GM21723 (cell line): ENCODE measurements at regions not wholly inside any gene's neighbourhood (a gene's known extent, or its start where the extent isn't known, plus 50 kb on each side); places are given as distances from the start of the nearest gene placed in this dataset.
"Not testable (repeated sequence)": the region's sequence is repeated elsewhere in the genome, so short reads cannot be mapped to it uniquely, and the experiment has no call there.

Experiments
- ATAC-seq: cut with Tn5 transposase; IDR thresholded peaks from one replicate; pipeline ENCODE4 v1.9.1; 2021; ENCODE audit warnings: mild to moderate bottlenecking, moderate library complexity; ENCODE audit not compliant: unreplicated experiment

GRCh38 chr1:60251426-60251825 is 177.9 kb upstream of the C1orf87 start:
- ATAC-seq = no peak

DNA sequence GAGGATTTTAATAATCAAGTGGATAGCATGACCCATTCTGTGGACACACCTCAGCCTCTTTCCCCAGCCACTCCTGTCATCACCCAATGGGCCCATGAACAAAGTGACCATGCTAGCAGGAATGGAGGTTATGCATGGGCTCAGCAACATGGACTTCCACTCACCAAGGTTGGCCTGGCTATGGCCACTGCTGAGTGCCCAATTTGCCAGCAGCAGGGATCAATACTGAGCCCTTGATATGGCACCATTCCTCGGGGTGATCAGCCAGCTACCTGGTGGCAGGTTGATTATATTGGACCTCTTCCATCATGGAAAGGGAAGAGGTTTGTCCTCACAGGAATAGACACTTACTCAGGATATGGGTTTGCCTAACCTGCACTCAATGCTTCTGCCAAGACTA is 173.9 kb upstream of the C1orf87 start:
- ATAC-seq = not testable (repeated sequence)

GRCh38 chr1:60245324-60245723 is 171.8 kb upstream of the C1orf87 start:
- no peak for ATAC-seq

- no peak for ATAC-seq
Observed at GRCh38 chr1:60244906-60245305, 171.3 kb upstream of the C1orf87 start.

GRCh38 chr1:60235275-60235674 is 161.7 kb upstream of the C1orf87 start:
- ATAC-seq = no peak

- no peak for ATAC-seq
Observed at GRCh38 chr1:60234776-60235175, 161.2 kb upstream of the C1orf87 start.

DNA sequence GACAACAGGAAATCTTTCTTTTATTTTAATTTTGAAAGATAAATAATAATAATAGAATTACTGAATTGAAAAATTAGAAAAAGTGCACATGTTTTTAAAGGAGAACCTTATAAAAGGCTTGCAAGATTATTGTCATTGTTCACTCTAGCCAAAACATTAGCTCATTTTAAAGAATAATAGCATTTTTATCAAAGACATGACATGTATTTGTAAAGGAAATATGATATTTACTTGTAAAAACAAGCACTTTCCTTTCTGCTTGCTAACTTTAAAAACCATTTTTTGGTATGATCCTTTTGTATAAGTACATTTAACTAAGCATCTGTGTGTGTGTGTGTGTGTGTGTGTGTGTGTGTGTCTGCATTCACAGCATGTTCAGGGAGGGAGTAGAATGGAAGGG is 156.3 kb upstream of the C1orf87 start:
- ATAC-seq = no peak

DNA sequence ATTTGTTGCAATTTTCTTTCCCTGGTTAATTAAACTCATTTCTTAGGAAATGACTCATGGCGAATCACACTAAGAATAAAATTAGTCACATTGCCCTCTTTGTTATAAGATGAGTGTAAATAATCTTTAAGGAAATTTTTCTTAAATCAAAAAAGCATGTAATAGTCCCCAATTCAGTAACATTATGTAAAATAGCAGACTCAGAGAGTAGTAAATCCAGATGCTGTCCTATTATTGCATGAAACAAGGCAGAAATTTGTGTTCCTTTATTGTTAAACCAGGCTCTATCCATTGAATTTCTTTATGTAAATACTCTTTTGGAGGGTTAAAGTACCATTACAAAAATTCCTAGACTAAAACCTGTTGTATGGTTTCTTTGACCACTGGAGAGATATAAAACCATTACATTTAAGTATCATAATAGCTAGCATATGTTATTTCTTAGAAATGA is 154.5 kb upstream of the C1orf87 start:
- no peak for ATAC-seq

- no peak for ATAC-seq
Observed at GRCh38 chr1:60227601-60228000, 154.0 kb upstream of the C1orf87 start.

DNA sequence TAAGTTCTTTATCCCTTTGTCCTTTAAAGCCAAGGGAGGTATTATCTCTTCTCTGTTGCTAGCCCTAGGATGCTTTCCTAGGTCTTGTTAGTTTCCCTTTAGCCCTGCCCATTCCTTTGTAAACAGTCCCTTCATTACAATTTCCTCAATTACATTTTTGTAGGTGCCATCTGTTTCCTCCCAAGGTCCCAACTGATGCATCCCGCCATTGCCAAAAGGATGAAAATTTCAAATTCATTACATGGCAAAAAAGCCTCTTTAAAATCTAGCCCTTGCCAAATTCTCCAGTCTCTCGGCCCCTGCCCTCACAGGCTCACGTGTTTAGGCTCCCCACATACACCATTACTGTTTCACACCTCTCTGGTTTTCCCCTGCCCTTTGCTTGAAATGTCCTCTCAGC is 151.9 kb upstream of the C1orf87 start:
- ATAC-seq = no peak

GRCh38 chr1:60224523-60224922 is 151.0 kb upstream of the C1orf87 start:
- ATAC-seq = no peak

GRCh38 chr1:60223158-60223557 is 149.6 kb upstream of the C1orf87 start:
- no peak for ATAC-seq

GRCh38 chr1:60222360-60223115 is 149.0 kb upstream of the C1orf87 start:
- ATAC-seq = no peak

DNA sequence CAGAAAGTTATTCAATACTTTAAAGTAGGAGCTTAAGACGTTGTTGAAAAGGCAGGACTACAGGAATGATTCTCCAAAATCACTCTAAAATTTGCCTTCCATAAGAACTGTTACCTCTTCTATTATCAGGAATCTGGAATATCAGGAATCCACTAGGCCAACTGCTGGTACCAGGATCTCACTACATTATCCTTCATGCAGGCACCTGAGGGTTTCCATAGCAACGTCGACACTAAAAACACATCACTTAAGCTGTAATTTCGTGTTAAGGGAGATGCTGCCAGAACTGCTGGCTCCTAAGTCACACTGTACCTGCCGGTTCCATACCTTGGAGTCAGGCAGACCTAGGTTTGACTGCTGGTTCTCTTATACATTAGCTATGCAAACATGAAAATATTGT is 139.7 kb upstream of the C1orf87 start:
- ATAC-seq = no peak

GRCh38 chr1:60196026-60196425 is 122.5 kb upstream of the C1orf87 start:
- ATAC-seq = no peak

- no peak for ATAC-seq
Observed at GRCh38 chr1:60185684-60186083, 112.1 kb upstream of the C1orf87 start.

- ATAC-seq = no peak
Observed at GRCh38 chr1:60184521-60184920, 111.0 kb upstream of the C1orf87 start.

- ATAC-seq = no peak
Observed at GRCh38 chr1:60173729-60174505, 100.3 kb upstream of the C1orf87 start.

DNA sequence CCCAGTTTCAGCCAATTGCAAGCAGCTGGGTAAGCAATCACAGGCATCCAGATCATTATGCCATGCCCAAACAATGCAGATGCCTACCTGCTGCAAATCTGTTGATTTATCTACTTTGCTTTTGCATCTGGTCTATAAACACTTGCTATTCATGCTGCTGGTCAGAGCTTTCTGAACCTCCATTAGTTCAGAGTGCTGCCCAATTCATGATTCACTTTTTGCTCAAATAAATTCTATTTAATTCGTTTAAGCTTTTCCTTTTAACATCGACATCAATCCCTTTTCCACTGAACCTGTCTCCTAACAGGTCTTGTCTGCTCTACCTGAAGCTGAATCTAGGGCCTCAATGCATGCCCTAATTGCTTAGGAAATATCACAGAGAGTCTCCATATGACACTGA is 99.4 kb upstream of the C1orf87 start:
- ATAC-seq = no peak

GRCh38 chr1:60171801-60172200 is 98.2 kb upstream of the C1orf87 start:
- no peak for ATAC-seq

GRCh38 chr1:60170709-60171108 is 97.1 kb upstream of the C1orf87 start:
- no peak for ATAC-seq

GRCh38 chr1:60169206-60169605 is 95.6 kb upstream of the C1orf87 start:
- ATAC-seq = no peak
